GM19324 (cell line): ENCODE measurements at regions not wholly inside any gene's neighbourhood (a gene's known extent, or its start where the extent isn't known, plus 50 kb on each side); places are given as distances from the start of the nearest gene placed in this dataset.

ENCODE experiments used
- ATAC-seq: cut with Tn5 transposase; IDR thresholded peaks from one replicate; pipeline ENCODE4 v1.9.1; 2021; ENCODE audit warnings: mild to moderate bottlenecking, moderate library complexity; ENCODE audit not compliant: unreplicated experiment, low FRiP score

- ATAC-seq: no peak
Observed at GRCh38 chr4:165763640-165764039, 109.4 kb upstream of the TLL1 start.

GRCh38 chr4:165765053-165765452, 108.0 kb upstream of the TLL1 start:
- ATAC-seq: no peak

GRCh38 chr4:165766018-165766417, 107.0 kb upstream of the TLL1 start:
- no peak for ATAC-seq

- no peak for ATAC-seq
Observed at GRCh38 chr4:165766976-165767375, 106.1 kb upstream of the TLL1 start.

GRCh38 chr4:165767671-165768070, 105.4 kb upstream of the TLL1 start:
- ATAC-seq: no peak

- no peak for ATAC-seq
Observed at GRCh38 chr4:165768281-165768680, 104.8 kb upstream of the TLL1 start.

- ATAC-seq: no peak
Observed at GRCh38 chr4:165774326-165774725, 98.7 kb upstream of the TLL1 start.

- ATAC-seq: no peak
Observed at GRCh38 chr4:165779950-165780670, 92.9 kb upstream of the TLL1 start.

GRCh38 chr4:165780735-165781134, 92.3 kb upstream of the TLL1 start:
- no peak for ATAC-seq

GRCh38 chr4:165782623-165783022, 90.4 kb upstream of the TLL1 start:
- no peak for ATAC-seq

GRCh38 chr4:165783626-165784025, 89.4 kb upstream of the TLL1 start:
- no peak for ATAC-seq

GRCh38 chr4:165784672-165785071, 88.4 kb upstream of the TLL1 start:
- ATAC-seq: no peak

GRCh38 chr4:165785337-165785736, 87.7 kb upstream of the TLL1 start:
- no peak for ATAC-seq

GRCh38 chr4:165787516-165788274, 85.3 kb upstream of the TLL1 start:
- no peak for ATAC-seq

GRCh38 chr4:165788686-165789463, 84.2 kb upstream of the TLL1 start:
- ATAC-seq: no peak

GRCh38 chr4:165793236-165793635, 79.8 kb upstream of the TLL1 start:
- ATAC-seq: no peak

GRCh38 chr4:165794834-165795233, 78.2 kb upstream of the TLL1 start:
- no peak for ATAC-seq

- no peak for ATAC-seq
Observed at GRCh38 chr4:165799384-165799815, 73.6 kb upstream of the TLL1 start.

GRCh38 chr4:165802452-165802851, 70.6 kb upstream of the TLL1 start:
- ATAC-seq: no peak

GRCh38 chr4:165803005-165803404, 70.0 kb upstream of the TLL1 start:
- no peak for ATAC-seq

- no peak for ATAC-seq
Observed at GRCh38 chr4:165805406-165805805, 67.6 kb upstream of the TLL1 start.
